ENCODE measurements at regions not wholly inside any gene's neighbourhood (a gene's known extent, or its start where the extent isn't known, plus 50 kb on each side); places are given as distances from the start of the nearest gene placed in this dataset.

GRCh38 chr9:116081435-116082115 lies 72.0 kb upstream of the PAPPA start:
- no peak for DNase-seq (ENCODE audit: low spot score)

GRCh38 chr9:116083837-116084236 lies 69.8 kb upstream of the PAPPA start:
- no peak for DNase-seq (ENCODE audit: low spot score)

- DNase-seq (ENCODE audit: low spot score), result no peak
Observed at GRCh38 chr9:116084497-116084896, 69.1 kb upstream of the PAPPA start.

- DNase-seq (ENCODE audit: low spot score), result peak; percentile 81
Observed at GRCh38 chr9:116087246-116087645, 66.3 kb upstream of the PAPPA start.

GRCh38 chr9:116087751-116088194 lies 65.8 kb upstream of the PAPPA start:
- peak; percentile 69 for DNase-seq (ENCODE audit: low spot score)

- DNase-seq (ENCODE audit: low spot score), result no peak
Observed at GRCh38 chr9:116088396-116088795, 65.2 kb upstream of the PAPPA start.

GRCh38 chr9:116090030-116090770 lies 63.4 kb upstream of the PAPPA start:
- DNase-seq (ENCODE audit: low spot score), result no peak

GRCh38 chr9:116094846-116095245 lies 58.7 kb upstream of the PAPPA start:
- no peak for DNase-seq (ENCODE audit: low spot score)

GRCh38 chr9:116095403-116095802 lies 58.2 kb upstream of the PAPPA start:
- no peak for DNase-seq (ENCODE audit: low spot score)

GRCh38 chr9:116096046-116096445 lies 57.5 kb upstream of the PAPPA start:
- no peak for DNase-seq (ENCODE audit: low spot score)

- no peak for DNase-seq (ENCODE audit: low spot score)
Observed at GRCh38 chr9:116096853-116097252, 56.7 kb upstream of the PAPPA start.

GRCh38 chr9:116098476-116098875 lies 55.1 kb upstream of the PAPPA start:
- DNase-seq (ENCODE audit: low spot score), result no peak

GRCh38 chr9:116099821-116100220 lies 53.8 kb upstream of the PAPPA start:
- no peak for DNase-seq (ENCODE audit: low spot score)

GRCh38 chr9:116100711-116101121 lies 52.9 kb upstream of the PAPPA start:
- DNase-seq (ENCODE audit: low spot score), result no peak

- DNase-seq (ENCODE audit: low spot score), result no peak
Observed at GRCh38 chr9:116101516-116101915, 52.1 kb upstream of the PAPPA start.

- DNase-seq (ENCODE audit: low spot score), result no peak
Observed at GRCh38 chr9:116102596-116102995, 51.0 kb upstream of the PAPPA start.

All from cerebellar cortex (tissue), 1 donor.